Heart right ventricle (tissue), 16 donors: ENCODE measurements at regions not wholly inside any gene's neighbourhood (a gene's known extent, or its start where the extent isn't known, plus 50 kb on each side); places are given as distances from the start of the nearest gene placed in this dataset.

ENCODE experiments used
- ATAC-seq, 8 donors: fragments of 200-7000 bp; cut with Tn5 transposase; one replicate each; pipeline ENCODE4 v1.9.1; 2020; ENCODE audit warnings: mild to moderate bottlenecking in 8 of 8, moderate library complexity in 8 of 8, moderate number of reproducible peaks in 1 of 8
- DNase-seq, 2 donors: peaks; one replicate each; pipeline ENCODE4 v3.0.0-alpha.2; 2020
- H3K27ac ChIP-seq, 10 donors: fragments of 200-600 bp; sonication (generic) in 2 of 10; one replicate each; pipeline versions ENCODE4 v1.5.0 to v1.8.0; 2020 to 2022; ENCODE audit warnings: mild to moderate bottlenecking in 3 of 10
- H3K27me3 ChIP-seq, 7 donors: fragments of 200-600 bp; one replicate each; pipeline ENCODE4 v1.8.0; 2021 to 2022; ENCODE audit warnings: mild to moderate bottlenecking in 2 of 7
- H3K36me3 ChIP-seq, 9 donors: fragments of 200-600 bp; sonication (generic) in 1 of 9; one replicate each; pipeline versions ENCODE4 v1.5.0 to v1.8.0; 2020 to 2022; ENCODE audit warnings: mild to moderate bottlenecking in 2 of 9
- H3K4me1 ChIP-seq, 9 donors: fragments of 200-600 bp; sonication (generic) in 1 of 9; one replicate each; pipeline versions ENCODE4 v1.5.0 to v1.8.0; 2020 to 2022; ENCODE audit warnings: mild to moderate bottlenecking in 4 of 9
- H3K4me3 ChIP-seq, 10 donors: fragments of 200-600 bp; sonication (generic) in 2 of 10; one replicate each; pipeline versions ENCODE4 v1.5.0 to v1.8.0; 2020 to 2022; ENCODE audit warnings: mild to moderate bottlenecking in 7 of 10, moderate library complexity in 2 of 10
- H3K9me3 ChIP-seq, 11 donors: fragments of 200-600 bp in 10 of 11; sonication (generic) in 2 of 11; one replicate each; pipeline versions ENCODE4 v1.5.0 to v1.8.0; 2013 to 2022; ENCODE audit warnings: mild to moderate bottlenecking in 2 of 11, control low read depth in 1 of 11, moderate library complexity in 1 of 11
- WGBS, 2 donors: extraction: QIAGEN DNeasy Blood & Tissue Kit; methylation state at CpG; one replicate each; pipeline ENCODE4 v1.1.7; 2013; ENCODE audit warnings: inconsistent platforms in 1 of 2; 5-methylcytosine and 5-hydroxymethylcytosine counted together
- intact Hi-C, 10 donors: fragments of 100-400 bp; cut with DNase I; formaldehyde crosslinking; loops; one replicate each; pipeline versions ENCODE4 v1.11.1 to v1.14.2; 2022
- TF ChIP-seq, protein P1 (sequence below), 9 donors: fragments of 200-600 bp; sonication (generic) in 2 of 9; IDR thresholded peaks; one replicate each; pipeline versions ENCODE4 v1.5.0 to v1.8.0; 2021 to 2022; ENCODE audit warnings: antibody characterized with exemption in 9 of 9, mild to moderate bottlenecking in 5 of 9, moderate library complexity in 1 of 9
- donor health status: Arrhythmogenic right ventricular cardiomyopathy.
- donor health status: ischemic (EF 13 %, LVEDD 7.1; RV severe dilation, severe dysfunction).
- donor health status: healthy with polysubstance abuse.
- donor health status: DM: no; HTN: yes; CAD: no.
- donor health status: DM: no; HTN: no; CAD: no.
- donor health status: ischemic (EF 25% LVEDD 6.9; RV normal size, moderate dysfunction).
- donor health status: ischemic (EF 25% LVEDD 5.7; RV mildly dilated, moderate dysfunction).
- donor health status: healthy.
- donor health status: DM: yes; HTN: yes; CAD: no.
- donor health status: Ischemic cardiomyopathy.
- donor health status: ischemic (EF 35%, LVEDD 5.7; RV mildly dilated, moderate dysfunction).
- donor health status: nonischemic (EF 11% LVEDD 7.7; RV severe dilation, severe dysfunction).
- donor health status: DM: yes; HTN: yes; CAD: no.
- donor health status: PGD.
- donor health status: ischemic (EF 29% LVEDD 5.4; RV normal size, mild dysfunction).
- donor health status: nonischemic (EF 23%, LVEDD 6.1; RV moderate dilation, normal function).

GRCh38 chr2:240310201-240310600 lies 125.3 kb upstream of the GPC1 start:
- Histone ChIP-seq H3K27ac (no peak overlapping the region), H3K4me3 (no peak overlapping the region), H3K9me3 (no peaks in the 10 kb centered on the region), H3K36me3 (no peaks in the 10 kb centered on the region), H3K27me3 (no peaks in the 10 kb centered on the region), H3K4me1 (no peaks in the 10 kb centered on the region)
- intact Hi-C loops: no loop called here
- TF ChIP-seq, protein P1, sequence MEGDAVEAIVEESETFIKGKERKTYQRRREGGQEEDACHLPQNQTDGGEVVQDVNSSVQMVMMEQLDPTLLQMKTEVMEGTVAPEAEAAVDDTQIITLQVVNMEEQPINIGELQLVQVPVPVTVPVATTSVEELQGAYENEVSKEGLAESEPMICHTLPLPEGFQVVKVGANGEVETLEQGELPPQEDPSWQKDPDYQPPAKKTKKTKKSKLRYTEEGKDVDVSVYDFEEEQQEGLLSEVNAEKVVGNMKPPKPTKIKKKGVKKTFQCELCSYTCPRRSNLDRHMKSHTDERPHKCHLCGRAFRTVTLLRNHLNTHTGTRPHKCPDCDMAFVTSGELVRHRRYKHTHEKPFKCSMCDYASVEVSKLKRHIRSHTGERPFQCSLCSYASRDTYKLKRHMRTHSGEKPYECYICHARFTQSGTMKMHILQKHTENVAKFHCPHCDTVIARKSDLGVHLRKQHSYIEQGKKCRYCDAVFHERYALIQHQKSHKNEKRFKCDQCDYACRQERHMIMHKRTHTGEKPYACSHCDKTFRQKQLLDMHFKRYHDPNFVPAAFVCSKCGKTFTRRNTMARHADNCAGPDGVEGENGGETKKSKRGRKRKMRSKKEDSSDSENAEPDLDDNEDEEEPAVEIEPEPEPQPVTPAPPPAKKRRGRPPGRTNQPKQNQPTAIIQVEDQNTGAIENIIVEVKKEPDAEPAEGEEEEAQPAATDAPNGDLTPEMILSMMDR (IDR thresholded peaks at IDR 0.05): no peak
- no peak for DNase-seq
- no peak for ATAC-seq
- 89 to 95% methylated on average over 10 of the region's 10 CpGs for WGBS, 2 donors

DNA sequence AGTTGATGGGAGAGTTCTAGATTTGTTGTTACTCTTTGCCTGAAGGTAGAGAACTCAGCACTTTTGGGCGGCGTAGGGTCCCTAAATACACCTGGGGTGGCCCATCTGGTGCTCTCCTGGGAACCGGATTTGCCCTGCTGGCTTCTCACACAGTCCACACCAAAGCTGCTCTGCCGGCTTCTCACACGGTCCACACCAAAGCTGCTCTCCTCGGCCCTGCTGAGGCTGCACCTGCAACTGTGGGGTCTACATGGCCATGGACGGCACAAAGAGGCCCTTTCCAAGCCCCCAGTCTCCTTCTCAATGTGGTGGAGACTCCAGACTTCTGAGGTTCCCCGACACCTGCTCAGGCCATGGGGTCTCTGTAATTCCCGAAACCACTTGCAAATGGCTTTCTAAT lies 124.8 kb upstream of the GPC1 start:
- Histone ChIP-seq H3K27me3 (no peaks in the 10 kb centered on the region), H3K36me3 (no peaks in the 10 kb centered on the region), H3K9me3 (no peaks in the 10 kb centered on the region), H3K27ac (no peak overlapping the region), H3K4me1 (no peaks in the 10 kb centered on the region), H3K4me3 (no peak overlapping the region)
- DNase-seq (no peak), ATAC-seq (no peak)
- TF ChIP-seq, protein P1 (IDR thresholded peaks at IDR 0.05): no peak
- intact Hi-C loops: no loop called here
- 95 to 96% methylated on average over 9 of the region's 9 CpGs for WGBS, 2 donors

GRCh38 chr2:240311821-240312220 lies 123.6 kb upstream of the GPC1 start:
- H3K4me3 ChIP-seq: no peak overlapping the region
- ATAC-seq: no peak
- 93 to 94% methylated on average over 6 of the region's 6 CpGs for WGBS, 2 donors
- H3K4me1 ChIP-seq: no peaks in the 10 kb centered on the region
- no peaks in the 10 kb centered on the region for H3K9me3 ChIP-seq
- H3K36me3 ChIP-seq: no peaks in the 10 kb centered on the region
- intact Hi-C loops: no loop called here
- TF ChIP-seq, protein P1 (IDR thresholded peaks at IDR 0.05): no peak
- no peak for DNase-seq
- H3K27ac ChIP-seq: no peak overlapping the region
- H3K27me3 ChIP-seq: no peaks in the 10 kb centered on the region

DNA sequence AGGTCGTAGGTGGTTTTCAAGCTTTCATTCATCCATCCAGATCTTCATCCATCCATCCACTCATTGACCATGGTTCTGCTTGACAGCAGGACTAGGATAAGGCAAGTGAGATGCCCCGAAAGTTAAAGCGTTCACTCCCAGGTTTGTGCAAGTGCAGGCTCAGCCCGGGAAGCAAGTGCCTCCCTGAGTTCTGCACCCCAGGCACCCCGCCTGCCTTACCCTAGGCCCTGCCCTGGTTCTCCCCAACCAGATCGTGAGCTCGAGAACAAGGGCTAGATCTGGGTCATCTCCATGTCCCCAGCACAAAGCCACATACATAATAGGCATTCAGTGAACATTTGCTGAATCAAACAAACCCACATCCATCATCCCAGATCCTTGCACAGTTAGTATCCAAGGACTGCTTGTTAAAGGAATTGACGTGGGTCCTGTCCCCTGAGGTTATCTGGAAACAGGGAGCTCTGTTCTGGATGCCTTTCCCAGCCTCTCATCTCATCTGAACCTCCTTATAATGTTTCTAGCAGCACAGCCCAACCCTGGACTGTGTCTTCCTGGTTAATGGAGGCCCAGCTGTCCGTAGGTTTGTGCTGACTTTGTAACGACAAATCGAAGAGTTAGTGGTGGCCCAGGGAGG lies 116.1 kb upstream of the GPC1 start:
- no peak overlapping the region for H3K4me3 ChIP-seq
- intact Hi-C loops: no loop called here
- DNase-seq (no peak), ATAC-seq (peak in 5 of 8 donors; percentile 15 to 60 (median 45))
- H3K27ac ChIP-seq: peak overlapping the region in 4 of 10 donors; percentile 35 to 73 (median 48)
- WGBS, 2 donors: 80 to 82% methylated on average over 11 of the region's 11 CpGs
- no peaks in the 10 kb centered on the region for H3K9me3 ChIP-seq
- peaks cover 0 to 17% (median 5%) of the 10 kb centered on the region in 9 donors for H3K4me1 ChIP-seq
- TF ChIP-seq, protein P1 (IDR thresholded peaks at IDR 0.05): no peak
- H3K36me3 ChIP-seq: no peaks in the 10 kb centered on the region
- H3K27me3 ChIP-seq: no peaks in the 10 kb centered on the region
